GM12878 (cell line): ENCODE measurements at regions not wholly inside any gene's neighbourhood (a gene's known extent, or its start where the extent isn't known, plus 50 kb on each side); places are given as distances from the start of the nearest gene placed in this dataset.

Experiments
- ATAC-seq: fragments of 200-7000 bp; cut with Tn5 transposase; 3 replicates; pipeline ENCODE4 v1.9.1; 2020; ENCODE audit warnings: mild to moderate bottlenecking, moderate library complexity
- BruUV-seq: library from RNA; stranded (reverse); fragments of 400-500 nt; replicated peaks from 2 replicates; lab custom pipeline; 2021; lab: Mats Ljungman, UMichigan
- CTCF ChIA-PET: fragments of 300-600 bp; sonication (Branson Sonifier 250); formaldehyde crosslinking; extraction: SDS; loops from one replicate; lab custom pipeline; 2021; ENCODE audit warnings: inconsistent platforms; lab: Yijun Ruan, JAX
- POLR2A ChIA-PET: fragments of 350-600 bp; formaldehyde crosslinking; extraction: SDS; loops from one replicate; lab custom pipeline; 2021; ENCODE audit warnings: inconsistent platforms; lab: Charles Lee
- RAD21 ChIA-PET: fragments of 300-600 bp; sonication (Branson Sonifier 250); formaldehyde crosslinking; loops from one replicate; lab custom pipeline; 2023; ENCODE audit warnings: antibody characterized with exemption; ENCODE audit not compliant: unreplicated experiment; lab: Charles Lee
- SMC1A ChIA-PET: fragments of 300-600 bp; sonication (Branson Sonifier 250); formaldehyde crosslinking; loops from one replicate; lab custom pipeline; 2023; ENCODE audit not compliant: unreplicated experiment, uncharacterized antibody; lab: Charles Lee
- DNase-seq: peaks from one replicate; pipeline ENCODE4 v3.0.0-alpha.2; 2011; ENCODE audit warnings: low read depth, low spot score
- FAIRE-seq: peaks from 3 replicates; lab custom pipeline; 2011; peaks lifted over from hg19 to GRCh38; lab: Jason Lieb, UNC
- H2AFZ ChIP-seq: 2 replicates; pipeline ENCODE4 v1.6.0; 2011; ENCODE audit warnings: low read depth, low read length, control low read depth; ENCODE audit not compliant: control insufficient read depth
- H3K27ac ChIP-seq: 2 replicates; pipeline ENCODE4 v1.5.1; 2011; ENCODE audit warnings: control low read depth; ENCODE audit not compliant: control insufficient read depth, insufficient read depth
- H3K27me3 ChIP-seq, 2 experiments: replicated peaks in 1 of 2; 2 replicates each; pipeline versions ENCODE4 v1.6.0 to v1.6.1; 2011; ENCODE audit warnings: low read length in 1 of 2; ENCODE audit not compliant: control insufficient read depth in 2 of 2, insufficient read depth in 2 of 2
- H3K36me3 ChIP-seq, 2 experiments: 2 replicates each; pipeline ENCODE4 v1.5.1; 2011; ENCODE audit warnings: low read length in 1 of 2; ENCODE audit not compliant: control insufficient read depth in 2 of 2, insufficient read depth in 2 of 2
- H3K4me1 ChIP-seq: 2 replicates; pipeline ENCODE4 v1.6.1; 2011; ENCODE audit warnings: mild to moderate bottlenecking, low read length, moderate library complexity, mixed read lengths; ENCODE audit not compliant: control insufficient read depth, insufficient read depth
- H3K4me2 ChIP-seq: 2 replicates; pipeline ENCODE4 v1.6.0; 2011; ENCODE audit warnings: control low read depth; ENCODE audit not compliant: control insufficient read depth, insufficient read depth
- H3K4me3 ChIP-seq: fragments of 200-600 bp; sonication (generic); 2 replicates; pipeline ENCODE4 v1.5.1; 2016
- H3K79me2 ChIP-seq: 2 replicates; pipeline ENCODE4 v1.6.0; 2011; ENCODE audit warnings: low read length; ENCODE audit not compliant: control insufficient read depth, insufficient read depth
- H3K9ac ChIP-seq: 2 replicates; pipeline ENCODE4 v1.8.0; 2011; ENCODE audit warnings: low read length, control low read depth, mixed read lengths; ENCODE audit not compliant: control insufficient read depth, insufficient read depth
- H3K9me3 ChIP-seq: replicated peaks from 3 replicates; pipeline ENCODE4 v1.5.1; 2011; ENCODE audit warnings: mild to moderate bottlenecking, low read length; ENCODE audit not compliant: control insufficient read depth, insufficient read depth
- H4K20me1 ChIP-seq: 2 replicates; pipeline ENCODE4 v1.6.0; 2011; ENCODE audit not compliant: control insufficient read depth, insufficient read depth
- RAD21 ChIP-seq: IDR thresholded peaks from 2 replicates; pipeline ENCODE4 v1.6.1; 2011; ENCODE audit warnings: mild to moderate bottlenecking, low read depth, low read length, moderate library complexity; ENCODE audit not compliant: insufficient read depth
- RELA ChIP-seq: fragments of 450-650 bp; IDR thresholded peaks from 2 replicates; pipeline ENCODE4 v1.8.0; 2014; ENCODE audit warnings: borderline replicate concordance; ENCODE audit not compliant: partially characterized antibody
- SMC3 ChIP-seq: IDR thresholded peaks from 2 replicates; pipeline ENCODE4 v1.6.1; 2011; ENCODE audit warnings: low read length, improper control_type of control experiment, borderline replicate concordance
- WGBS: methylation state at CpG from one replicate; pipeline ENCODE4 v1.1.6; 2016; ENCODE audit warnings: low lambda C conversion rate; ENCODE audit not compliant: insufficient replicate concordance, insufficient coverage; ENCODE audit errors: missing lambda C conversion rate; 5-methylcytosine and 5-hydroxymethylcytosine counted together
- in situ Hi-C: fragments of 300-500 bp; cut with MboI; formaldehyde crosslinking; loops from 9 replicates; pipeline ENCODE4 v1.14.3; 2018; ENCODE audit warnings: mixed read lengths
- intact Hi-C: fragments of 100-400 bp; cut with micrococcal nuclease; formaldehyde crosslinking; loops from one replicate; pipeline ENCODE4 v1.14.2; 2022; ENCODE audit not compliant: unreplicated experiment
- TF ChIP-seq, protein P1 (sequence below): fragments of 450-650 bp; IDR thresholded peaks from 2 replicates; pipeline ENCODE4 v1.6.1; 2018; ENCODE audit warnings: mild to moderate bottlenecking, low read depth, moderate library complexity; ENCODE audit not compliant: partially characterized antibody
- TF ChIP-seq, protein P2 (sequence below), 3 experiments: IDR thresholded peaks in 2 of 3; conservative IDR thresholded peaks in 1 of 3; 2 replicates each; pipeline ENCODE4 v1.5.1; 2011; ENCODE audit warnings: low read depth in 3 of 3, low read length in 3 of 3, mild to moderate bottlenecking in 3 of 3, control low read depth in 2 of 3, moderate library complexity in 2 of 3, inconsistent platforms in 1 of 3, mixed read lengths in 1 of 3; ENCODE audit not compliant: control insufficient read depth in 2 of 3, insufficient read depth in 1 of 3; ENCODE audit errors: extremely low read depth in 1 of 3

- TF ChIP-seq, protein P1, sequence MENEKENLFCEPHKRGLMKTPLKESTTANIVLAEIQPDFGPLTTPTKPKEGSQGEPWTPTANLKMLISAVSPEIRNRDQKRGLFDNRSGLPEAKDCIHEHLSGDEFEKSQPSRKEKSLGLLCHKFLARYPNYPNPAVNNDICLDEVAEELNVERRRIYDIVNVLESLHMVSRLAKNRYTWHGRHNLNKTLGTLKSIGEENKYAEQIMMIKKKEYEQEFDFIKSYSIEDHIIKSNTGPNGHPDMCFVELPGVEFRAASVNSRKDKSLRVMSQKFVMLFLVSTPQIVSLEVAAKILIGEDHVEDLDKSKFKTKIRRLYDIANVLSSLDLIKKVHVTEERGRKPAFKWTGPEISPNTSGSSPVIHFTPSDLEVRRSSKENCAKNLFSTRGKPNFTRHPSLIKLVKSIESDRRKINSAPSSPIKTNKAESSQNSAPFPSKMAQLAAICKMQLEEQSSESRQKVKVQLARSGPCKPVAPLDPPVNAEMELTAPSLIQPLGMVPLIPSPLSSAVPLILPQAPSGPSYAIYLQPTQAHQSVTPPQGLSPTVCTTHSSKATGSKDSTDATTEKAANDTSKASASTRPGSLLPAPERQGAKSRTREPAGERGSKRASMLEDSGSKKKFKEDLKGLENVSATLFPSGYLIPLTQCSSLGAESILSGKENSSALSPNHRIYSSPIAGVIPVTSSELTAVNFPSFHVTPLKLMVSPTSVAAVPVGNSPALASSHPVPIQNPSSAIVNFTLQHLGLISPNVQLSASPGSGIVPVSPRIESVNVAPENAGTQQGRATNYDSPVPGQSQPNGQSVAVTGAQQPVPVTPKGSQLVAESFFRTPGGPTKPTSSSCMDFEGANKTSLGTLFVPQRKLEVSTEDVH: no peak
Measured at GRCh38 chr2:155273323-155273722, 574.8 kb downstream of the KCNJ3 start (continued).

- no peaks in the 10 kb centered on the region for H3K9me3 ChIP-seq
- ChIA-PET POLR2A (no interaction called here), SMC1A (interaction anchor here (0.6 to 1.3 kb wide), 2 partner anchors 828 to 1437 kb away, joined by 3 to 4 read pairs; no protein-coding TSS in a partner anchor)
- BruUV-seq: no TSS peak
- no peaks in the 10 kb centered on the region for H3K36me3 ChIP-seq
- 35% methylated on average over 3 of the region's 3 CpGs for WGBS
- TF ChIP-seq RELA: no peak
- TF ChIP-seq, protein P2, sequence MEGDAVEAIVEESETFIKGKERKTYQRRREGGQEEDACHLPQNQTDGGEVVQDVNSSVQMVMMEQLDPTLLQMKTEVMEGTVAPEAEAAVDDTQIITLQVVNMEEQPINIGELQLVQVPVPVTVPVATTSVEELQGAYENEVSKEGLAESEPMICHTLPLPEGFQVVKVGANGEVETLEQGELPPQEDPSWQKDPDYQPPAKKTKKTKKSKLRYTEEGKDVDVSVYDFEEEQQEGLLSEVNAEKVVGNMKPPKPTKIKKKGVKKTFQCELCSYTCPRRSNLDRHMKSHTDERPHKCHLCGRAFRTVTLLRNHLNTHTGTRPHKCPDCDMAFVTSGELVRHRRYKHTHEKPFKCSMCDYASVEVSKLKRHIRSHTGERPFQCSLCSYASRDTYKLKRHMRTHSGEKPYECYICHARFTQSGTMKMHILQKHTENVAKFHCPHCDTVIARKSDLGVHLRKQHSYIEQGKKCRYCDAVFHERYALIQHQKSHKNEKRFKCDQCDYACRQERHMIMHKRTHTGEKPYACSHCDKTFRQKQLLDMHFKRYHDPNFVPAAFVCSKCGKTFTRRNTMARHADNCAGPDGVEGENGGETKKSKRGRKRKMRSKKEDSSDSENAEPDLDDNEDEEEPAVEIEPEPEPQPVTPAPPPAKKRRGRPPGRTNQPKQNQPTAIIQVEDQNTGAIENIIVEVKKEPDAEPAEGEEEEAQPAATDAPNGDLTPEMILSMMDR (IDR thresholded peaks at IDR 0.05 in 2 of 3, conservative IDR thresholded peaks at IDR 0.05 in 1 of 3; ENCODE audit: control insufficient read depth in 2 of 3, extremely low read depth in 1 of 3, insufficient read depth in 1 of 3, low read depth in 3 of 3, low read length in 3 of 3): peak; percentile 27 to 40 (median 29); a peak in 3 of 6 replicates
- TF ChIP-seq RAD21: peak; percentile 51; the same call in 1 of the 2 replicates
- peak; percentile 27; the same call in 1 of the 2 replicates for TF ChIP-seq SMC3
- TF ChIP-seq, all 136 proteins: peak for 3
- in situ Hi-C loops: no loop called here
- Histone ChIP-seq H3K27me3 (no peaks in the 10 kb centered on the region), H3K4me1 (no peaks in the 10 kb centered on the region), H3K79me2 (no peaks in the 10 kb centered on the region), H4K20me1 (no peaks in the 10 kb centered on the region), H3K9ac (no peak overlapping the region), H3K27ac (no peak overlapping the region), H2AFZ (no peak overlapping the region), H3K4me3 (no peak overlapping the region), H3K4me2 (no peak overlapping the region)
- DNase-seq (no peak), ATAC-seq (peak; percentile 76), FAIRE-seq (no peak)
- intact Hi-C loops: no loop called here
- ChIA-PET CTCF (interaction anchor here (0.5 to 1.3 kb wide), 4 partner anchors 10 to 42 kb away, joined by 3 read pairs; no protein-coding TSS in a partner anchor), RAD21 (no interaction called here)
Measured at GRCh38 chr2:155266583-155266982, 568.1 kb downstream of the KCNJ3 start.
